ENCODE measurements at regions not wholly inside any gene's neighbourhood (a gene's known extent, or its start where the extent isn't known, plus 50 kb on each side); places are given as distances from the start of the nearest gene placed in this dataset.
A peak's percentile ranks its signal among the peaks of the same experiment; 100 is the strongest.

GRCh38 chr1:8137481-8138244 is 111.6 kb upstream of the ERRFI1 start (continued):
- TF ChIP-seq TBX2 (CRISPR knock-in tag; IDR thresholded peaks at IDR 0.05; ENCODE audit: borderline replicate concordance) (peak; percentile 50; the same call in 1 of the 2 replicates), HMG20A (CRISPR knock-in tag; IDR thresholded peaks at IDR 0.05; ENCODE audit: borderline replicate concordance) (peak; percentile 50; the same call in 1 of the 2 replicates), TEAD3 (CRISPR knock-in tag; optimal IDR thresholded peaks at IDR 0.05; ENCODE audit: borderline replicate concordance) (peak; percentile 37), HOMEZ (CRISPR knock-in tag; IDR thresholded peaks at IDR 0.05; ENCODE audit: low read depth) (0 out of 2 replicates have a peak, but pooled peaks have one; percentile 11), MED1 (CRISPR knock-in tag; IDR thresholded peaks at IDR 0.05) (0 out of 2 replicates have a peak, but pooled peaks have one; percentile 20), NAIF1 (CRISPR knock-in tag; IDR thresholded peaks at IDR 0.05; ENCODE audit: borderline replicate concordance) (no peak), GATAD2A (CRISPR knock-in tag; IDR thresholded peaks at IDR 0.05) (peak; percentile 25; the same call in 1 of the 2 replicates), ERF (CRISPR knock-in tag; IDR thresholded peaks at IDR 0.05) (0 out of 2 replicates have a peak, but pooled peaks have one; percentile 8), SAP130 (CRISPR knock-in tag; IDR thresholded peaks at IDR 0.05; ENCODE audit: low read depth) (peak; percentile 23; the same call in 1 of the 2 replicates), ZNF256 (CRISPR knock-in tag; conservative IDR thresholded peaks at IDR 0.05) (no peak), FOSL2 (CRISPR knock-in tag; IDR thresholded peaks at IDR 0.05) (peak; percentile 68), MIER3 (CRISPR knock-in tag; IDR thresholded peaks at IDR 0.05; ENCODE audit: borderline replicate concordance) (0 out of 2 replicates have a peak, but pooled peaks have one; percentile 4), CBX5 (CRISPR knock-in tag; IDR thresholded peaks at IDR 0.05; ENCODE audit: borderline replicate concordance) (0 out of 2 replicates have a peak, but pooled peaks have one; percentile 20)

- WGBS (ENCODE audit: low lambda C conversion rate) = 88% methylated on average over 5 of the region's 5 CpGs
- Histone ChIP-seq H3K4me2 (ENCODE audit: low read depth, low read length) (no peak overlapping the region), H3K4me1 (ENCODE audit: insufficient read depth, low read length) (peaks cover 65% of the 10 kb centered on the region), H2AFZ (ENCODE audit: low read length) (no peak overlapping the region), H4K20me1 (ENCODE audit: insufficient read depth, low read length) (no peaks in the 10 kb centered on the region), H3K9ac (ENCODE audit: insufficient read depth, low read depth, low read length) (no peak overlapping the region), H3K36me3 (replicated peaks in 1 of 2; ENCODE audit: control insufficient read depth in 1 of 2, insufficient read depth in 2 of 2, low read length in 2 of 2) (no peaks in the 10 kb centered on the region), H3K9me3 (ENCODE audit: low read length) (no peaks in the 10 kb centered on the region), H3K27me3 (ENCODE audit: control insufficient read depth in 1 of 2, insufficient read depth in 2 of 2, low read length in 2 of 2) (no peaks in the 10 kb centered on the region), H3K79me2 (ENCODE audit: insufficient read depth, low read length) (no peaks in the 10 kb centered on the region), H3K27ac (ENCODE audit: extremely low read length, insufficient read depth, low read length) (no peak overlapping the region), H3K4me3 (replicated peaks in 1 of 3; ENCODE audit: insufficient read depth in 1 of 3, low read depth in 2 of 3, low read length in 3 of 3) (no peak overlapping the region)
- FAIRE-seq (no peak), DNase-seq (ENCODE audit: low spot score) (no peak), ATAC-seq (no peak)
- intact Hi-C loops (cut with micrococcal nuclease; ENCODE audit: unreplicated experiment) (no loop called here), in situ Hi-C loops (cut with HindIII; ENCODE audit: extremely low pct_ligation_motif_present, low pct_unique_long_range_greater_than_20kb) (loop anchor here (25.0 kb wide), 1 partner anchor 99 kb away; the partner anchor contains the start of gene ERRFI1)
- TF ChIP-seq YEATS2 (CRISPR knock-in tag; IDR thresholded peaks at IDR 0.05; ENCODE audit: borderline replicate concordance) (no peak), FOXA1 (IDR thresholded peaks at IDR 0.05) (no peak), FOXA1 (CRISPR knock-in tag; IDR thresholded peaks at IDR 0.05) (no peak), MYC (CRISPR knock-in tag; IDR thresholded peaks at IDR 0.05; ENCODE audit: borderline replicate concordance) (no peak), CEBPG (CRISPR knock-in tag; IDR thresholded peaks at IDR 0.05) (no peak), ZNF577 (CRISPR knock-in tag; IDR thresholded peaks at IDR 0.05; ENCODE audit: borderline replicate concordance, low read depth) (no peak), ATF1 (CRISPR knock-in tag; IDR thresholded peaks at IDR 0.05) (no peak), MXI1 (IDR thresholded peaks at IDR 0.05; ENCODE audit: borderline replicate concordance, low read depth, low read length) (no peak), ZSCAN29 (CRISPR knock-in tag; conservative IDR thresholded peaks at IDR 0.05) (no peak)
- POLR2A ChIA-PET = interaction anchor here (1.2 to 6.6 kb wide), 4 partner anchors 15 to 110 kb away, joined by 3 to 45 read pairs (median 24); partner anchors contain the start of gene ERRFI1
- no TSS peak for BruUV-seq (replicated peaks)
- CTCF ChIA-PET (ENCODE audit: low intra/inter-chr PET ratio, low total read pairs) = no interaction called here
Observed at GRCh38 chr1:8136766-8137165, 110.7 kb upstream of the ERRFI1 start.
